Breast epithelium (tissue), 3 donors: ENCODE measurements at regions not wholly inside any gene's neighbourhood (a gene's known extent, or its start where the extent isn't known, plus 50 kb on each side); places are given as distances from the start of the nearest gene placed in this dataset.

Experiments used
- CTCF ChIP-seq, 3 donors: fragments of 450-650 bp; IDR thresholded peaks; one replicate each; pipeline ENCODE4 v1.5.1; 2016 to 2017; ENCODE audit warnings: antibody characterized with exemption in 3 of 3, mild to moderate bottlenecking in 3 of 3, moderate library complexity in 3 of 3
- POLR2A ChIP-seq: fragments of 450-650 bp; IDR thresholded peaks from one replicate; pipeline ENCODE4 v1.6.1; 2016; ENCODE audit warnings: antibody characterized with exemption, mild to moderate bottlenecking, moderate library complexity
- POLR2AphosphoS5 ChIP-seq, 3 donors: sonication (generic); formaldehyde crosslinking; IDR thresholded peaks; one replicate each; pipeline ENCODE4 v1.6.1; 2017; ENCODE audit warnings: antibody characterized with exemption in 3 of 3

GRCh38 chr2:11038641-11039040 lies 116.6 kb upstream of the SLC66A3 start:
- TF ChIP-seq CTCF (IDR thresholded peaks at IDR 0.05): no peak
- no peak for TF ChIP-seq POLR2A
- TF ChIP-seq POLR2AphosphoS5 (IDR thresholded peaks at IDR 0.05): no peak
